Endothelial cell of umbilical vein (primary cell): ENCODE measurements at regions not wholly inside any gene's neighbourhood (a gene's known extent, or its start where the extent isn't known, plus 50 kb on each side); places are given as distances from the start of the nearest gene placed in this dataset.

Source experiments
- BruUV-seq: library from RNA; stranded (reverse); fragments of 400-500 nt; replicated peaks from 2 replicates; lab custom pipeline; 2021; lab: Mats Ljungman, UMichigan
- CTCF ChIA-PET: fragments of 300-600, 350-600 bp; sonication (Branson Sonifier 250); formaldehyde crosslinking; loops from one replicate; lab custom pipeline; 2021; ENCODE audit warnings: antibody characterized with exemption, inconsistent platforms; lab: Charles Lee
- POLR2A ChIA-PET: fragments of 300-600, 350-600 bp; sonication (Branson Sonifier 250); formaldehyde crosslinking; loops from one replicate; lab custom pipeline; 2021; ENCODE audit warnings: antibody characterized with exemption, inconsistent platforms; lab: Charles Lee
- DNase-seq: peaks from one replicate; pipeline ENCODE4 v3.0.0-alpha.2; 2011; ENCODE audit warnings: low read depth, low spot score
- FAIRE-seq: peaks from 2 replicates; lab custom pipeline; 2011; peaks lifted over from hg19 to GRCh38; lab: Jason Lieb, UNC
- H2AFZ ChIP-seq: 2 replicates; pipeline ENCODE4 v1.6.0; 2012; ENCODE audit warnings: low read depth, low read length, control low read depth, inconsistent platforms
- H3K27ac ChIP-seq: 2 replicates; pipeline ENCODE4 v1.5.1; 2011; ENCODE audit warnings: low read depth, mild to moderate bottlenecking, control low read depth, low read length, moderate library complexity; ENCODE audit not compliant: insufficient read depth
- H3K27me3 ChIP-seq, 2 experiments: 2 replicates each; pipeline versions ENCODE4 v1.6.0 to v1.6.1; 2011; ENCODE audit warnings: low read length in 2 of 2, mixed read lengths in 1 of 2; ENCODE audit not compliant: control insufficient read depth in 2 of 2, insufficient read depth in 2 of 2
- H3K36me3 ChIP-seq, 2 experiments: 2 replicates in 1 of 2; 3 replicates in 1 of 2; pipeline ENCODE4 v1.5.1; 2011; ENCODE audit warnings: low read length in 2 of 2, mild to moderate bottlenecking in 1 of 2, moderate library complexity in 1 of 2; ENCODE audit not compliant: control insufficient read depth in 2 of 2, insufficient read depth in 2 of 2; ENCODE audit errors: extremely low read depth in 1 of 2
- H3K4me1 ChIP-seq: 3 replicates; pipeline ENCODE4 v1.5.1; 2011; ENCODE audit warnings: mild to moderate bottlenecking, low read length; ENCODE audit not compliant: control insufficient read depth, insufficient read depth; ENCODE audit errors: extremely low read depth
- H3K4me2 ChIP-seq: 2 replicates; pipeline ENCODE4 v1.6.1; 2011; ENCODE audit warnings: low read length, control low read depth, mixed read lengths; ENCODE audit not compliant: insufficient read depth
- H3K4me3 ChIP-seq, 3 experiments: fragments of 200-600 bp in 1 of 3; sonication (generic), shearing (Covaris generic) in 1 of 3; replicated peaks in 1 of 3; 2 replicates each; pipeline ENCODE4 v1.5.1; 2011 to 2016; ENCODE audit warnings: control low read depth in 3 of 3, low read length in 3 of 3, mild to moderate bottlenecking in 2 of 3, inconsistent platforms in 1 of 3, low read depth in 1 of 3, moderate library complexity in 1 of 3; ENCODE audit not compliant: insufficient read depth in 1 of 3
- H3K79me2 ChIP-seq: 2 replicates; pipeline ENCODE4 v1.6.0; 2012; ENCODE audit warnings: low read length, inconsistent platforms; ENCODE audit not compliant: control insufficient read depth, insufficient read depth
- H3K9ac ChIP-seq: replicated peaks from 2 replicates; pipeline ENCODE3; 2011; ENCODE audit warnings: low read length, control low read depth; ENCODE audit not compliant: insufficient read depth; ENCODE audit errors: extremely low read depth
- H3K9me1 ChIP-seq: replicated peaks from 3 replicates; pipeline ENCODE4 v1.6.0; 2011; ENCODE audit warnings: mild to moderate bottlenecking, low read length; ENCODE audit not compliant: control insufficient read depth, insufficient read depth; ENCODE audit errors: extremely low read depth
- H3K9me3 ChIP-seq: replicated peaks from 2 replicates; pipeline ENCODE4 v1.5.1; 2012; ENCODE audit warnings: low read length, inconsistent platforms; ENCODE audit not compliant: control insufficient read depth, insufficient read depth
- H4K20me1 ChIP-seq: replicated peaks from 2 replicates; pipeline ENCODE3; 2011; ENCODE audit warnings: mild to moderate bottlenecking, low read length; ENCODE audit not compliant: control insufficient read depth, insufficient read depth; ENCODE audit errors: extremely low read depth
- EZH2 ChIP-seq: IDR thresholded peaks from 2 replicates; pipeline ENCODE4 v1.6.1; 2012; ENCODE audit warnings: borderline replicate concordance, low read depth, mild to moderate bottlenecking, moderate library complexity, low read length, inconsistent platforms; ENCODE audit not compliant: severe bottlenecking
- FOS ChIP-seq: IDR thresholded peaks from 2 replicates; pipeline ENCODE4 v1.6.1; 2011; ENCODE audit warnings: mild to moderate bottlenecking, low read length, moderate library complexity, borderline replicate concordance; ENCODE audit not compliant: insufficient read depth
- GATA2 ChIP-seq: IDR thresholded peaks from 2 replicates; pipeline ENCODE4 v1.7.0; 2011; ENCODE audit warnings: low read depth, mild to moderate bottlenecking, moderate library complexity, mixed read lengths, low read length; ENCODE audit not compliant: insufficient read length, insufficient read depth
- JUN ChIP-seq: IDR thresholded peaks from 2 replicates; pipeline ENCODE4 v1.6.1; 2011; ENCODE audit warnings: borderline replicate concordance, low read depth; ENCODE audit not compliant: insufficient read length, insufficient read depth
- MYC ChIP-seq: IDR thresholded peaks from one replicate; pipeline ENCODE4 v1.6.1; 2011; ENCODE audit warnings: mild to moderate bottlenecking, low read depth, low read length
- POLR2A ChIP-seq: IDR thresholded peaks from 2 replicates; pipeline ENCODE4 v1.6.1; 2012; ENCODE audit warnings: low read depth, mild to moderate bottlenecking, control low read depth, low read length
- POLR2AphosphoS5 ChIP-seq: IDR thresholded peaks from 2 replicates; pipeline ENCODE4 v1.6.1; 2012; ENCODE audit warnings: low read depth, mild to moderate bottlenecking, control low read depth, low read length, moderate library complexity; ENCODE audit not compliant: insufficient read depth
- dilution Hi-C: fragments of 300-500 bp; cut with MboI; formaldehyde crosslinking; loops from one replicate; pipeline ENCODE4 v1.15.0; 2019; ENCODE audit warnings: low sequenced_read_pairs; ENCODE audit not compliant: extremely low pct_ligation_motif_present
- intact Hi-C: fragments of 100-400 bp; cut with micrococcal nuclease; formaldehyde crosslinking; loops from one replicate; pipeline ENCODE4 v1.10.0; 2022
- TF ChIP-seq, protein P1 (sequence below), 2 donors: IDR thresholded peaks; 1 replicate in 1 of 2; 2 replicates in 1 of 2; pipeline ENCODE4 v1.5.1; 2011; ENCODE audit warnings: low read length in 2 of 2, mild to moderate bottlenecking in 2 of 2, moderate library complexity in 2 of 2, control low read depth in 1 of 2, inconsistent platforms in 1 of 2, low read depth in 1 of 2; ENCODE audit not compliant: insufficient read depth in 1 of 2; ENCODE audit errors: extremely low read depth in 1 of 2
- TF ChIP-seq, protein P2 (sequence below): IDR thresholded peaks from 2 replicates; pipeline ENCODE4 v1.6.1; 2011; ENCODE audit not compliant: insufficient read depth, insufficient read length

DNA sequence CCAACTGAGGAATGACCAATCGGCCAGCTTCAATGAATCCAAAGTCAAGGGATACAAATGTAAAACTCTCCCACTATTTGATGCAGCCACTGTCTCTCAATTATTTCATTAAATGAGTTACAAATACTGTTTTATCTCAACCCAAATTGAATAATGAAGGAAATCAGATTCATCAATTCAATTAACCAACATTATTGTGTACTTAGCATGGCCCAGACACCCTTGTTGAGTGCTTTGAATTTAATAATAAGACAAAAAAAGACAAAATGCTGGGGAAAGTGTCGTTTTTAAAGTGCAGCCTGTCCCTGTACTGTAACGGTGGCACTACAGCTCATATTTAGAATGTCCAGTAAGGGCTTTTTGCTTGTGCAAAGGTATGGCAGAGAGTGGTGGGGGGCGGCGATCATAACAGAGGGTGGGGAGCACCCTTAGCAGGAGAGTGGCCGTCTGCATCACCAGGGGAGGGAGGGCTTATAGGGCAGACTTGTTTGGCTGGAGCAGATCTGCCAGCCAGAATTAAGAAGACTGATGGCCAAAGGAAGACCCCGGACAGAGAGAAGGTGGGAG lies 123.8 kb upstream of the GALNT2 start:
- TF ChIP-seq, protein P1, sequence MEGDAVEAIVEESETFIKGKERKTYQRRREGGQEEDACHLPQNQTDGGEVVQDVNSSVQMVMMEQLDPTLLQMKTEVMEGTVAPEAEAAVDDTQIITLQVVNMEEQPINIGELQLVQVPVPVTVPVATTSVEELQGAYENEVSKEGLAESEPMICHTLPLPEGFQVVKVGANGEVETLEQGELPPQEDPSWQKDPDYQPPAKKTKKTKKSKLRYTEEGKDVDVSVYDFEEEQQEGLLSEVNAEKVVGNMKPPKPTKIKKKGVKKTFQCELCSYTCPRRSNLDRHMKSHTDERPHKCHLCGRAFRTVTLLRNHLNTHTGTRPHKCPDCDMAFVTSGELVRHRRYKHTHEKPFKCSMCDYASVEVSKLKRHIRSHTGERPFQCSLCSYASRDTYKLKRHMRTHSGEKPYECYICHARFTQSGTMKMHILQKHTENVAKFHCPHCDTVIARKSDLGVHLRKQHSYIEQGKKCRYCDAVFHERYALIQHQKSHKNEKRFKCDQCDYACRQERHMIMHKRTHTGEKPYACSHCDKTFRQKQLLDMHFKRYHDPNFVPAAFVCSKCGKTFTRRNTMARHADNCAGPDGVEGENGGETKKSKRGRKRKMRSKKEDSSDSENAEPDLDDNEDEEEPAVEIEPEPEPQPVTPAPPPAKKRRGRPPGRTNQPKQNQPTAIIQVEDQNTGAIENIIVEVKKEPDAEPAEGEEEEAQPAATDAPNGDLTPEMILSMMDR (IDR thresholded peaks at IDR 0.05; ENCODE audit: extremely low read depth in 1 of 2, insufficient read depth in 1 of 2, low read depth in 1 of 2, low read length in 2 of 2), result no peak
- H3K4me1 ChIP-seq, result no peaks in the 10 kb centered on the region
- no peaks in the 10 kb centered on the region for H3K79me2 ChIP-seq
- intact Hi-C loops, result no loop called here
- no peaks in the 10 kb centered on the region for H3K36me3 ChIP-seq
- POLR2A ChIA-PET, result no interaction called here
- no peak overlapping the region for H2AFZ ChIP-seq
- H3K9me3 ChIP-seq, result no peaks in the 10 kb centered on the region
- H3K9me1 ChIP-seq, result no peaks in the 10 kb centered on the region
- no peak for FAIRE-seq
- H3K9ac ChIP-seq, result no peak overlapping the region
- H3K27me3 ChIP-seq, result no peaks in the 10 kb centered on the region
- no peak for DNase-seq
- CTCF ChIA-PET, result no interaction called here
- H3K4me2 ChIP-seq, result no peak overlapping the region
- no peaks in the 10 kb centered on the region for H4K20me1 ChIP-seq
- no peak overlapping the region for H3K4me3 ChIP-seq
- dilution Hi-C loops, result no loop called here
- BruUV-seq, result no TSS peak
- no peak overlapping the region for H3K27ac ChIP-seq

DNA sequence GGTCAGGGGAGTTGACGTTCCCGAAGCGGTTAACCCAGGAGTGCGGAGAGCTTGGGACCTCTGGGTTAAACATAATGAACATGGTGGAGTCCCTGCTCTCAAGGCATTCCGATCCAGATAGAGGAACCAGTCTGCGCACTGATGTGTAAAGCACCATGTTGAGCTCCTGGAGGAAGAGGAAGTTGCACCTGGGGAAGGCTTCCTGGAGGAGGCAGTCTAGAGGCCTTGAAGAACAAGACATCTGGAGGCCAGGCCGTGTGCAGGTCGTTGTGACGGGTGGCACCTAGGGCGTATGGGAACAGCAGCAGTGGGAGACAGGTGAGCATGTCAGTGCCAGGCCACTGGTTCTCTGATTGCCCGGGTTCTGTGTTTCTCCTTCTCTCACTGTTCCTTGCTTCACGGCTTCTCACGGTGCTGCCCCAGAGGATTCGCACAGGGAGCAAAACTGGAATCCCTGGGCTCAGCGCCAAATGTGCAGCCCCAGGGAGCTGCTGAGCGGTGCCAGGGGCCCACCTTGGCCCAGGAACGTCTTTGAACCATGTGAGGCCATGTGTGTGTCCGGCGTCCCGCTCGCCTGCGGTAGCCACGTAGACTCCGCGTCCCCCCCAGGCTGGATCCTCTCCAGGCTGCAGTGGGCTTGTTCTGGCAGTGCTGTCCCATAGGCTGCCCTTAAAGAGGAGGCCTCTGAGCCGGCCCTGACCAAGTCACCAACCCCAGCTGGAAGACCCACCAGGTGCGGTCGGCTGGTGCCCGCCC lies 122.9 kb upstream of the GALNT2 start:
- no peak overlapping the region for H2AFZ ChIP-seq
- no peaks in the 10 kb centered on the region for H3K27me3 ChIP-seq
- no peak overlapping the region for H3K27ac ChIP-seq
- H4K20me1 ChIP-seq, result no peaks in the 10 kb centered on the region
- dilution Hi-C loops (no loop called here), intact Hi-C loops (no loop called here)
- ChIA-PET POLR2A (no interaction called here), CTCF (no interaction called here)
- no peaks in the 10 kb centered on the region for H3K9me3 ChIP-seq
- TF ChIP-seq, protein P1 (IDR thresholded peaks at IDR 0.05; ENCODE audit: extremely low read depth in 1 of 2, insufficient read depth in 1 of 2, low read depth in 1 of 2, low read length in 2 of 2), result no peak
- TF ChIP-seq EZH2 (no peak), JUN (no peak), FOS (no peak), POLR2AphosphoS5 (no peak), POLR2A (no peak), MYC (no peak), GATA2 (no peak)
- TF ChIP-seq, protein P2, sequence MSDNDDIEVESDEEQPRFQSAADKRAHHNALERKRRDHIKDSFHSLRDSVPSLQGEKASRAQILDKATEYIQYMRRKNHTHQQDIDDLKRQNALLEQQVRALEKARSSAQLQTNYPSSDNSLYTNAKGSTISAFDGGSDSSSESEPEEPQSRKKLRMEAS, result no peak
- DNase-seq (no peak), FAIRE-seq (no peak)
- BruUV-seq, result no TSS peak
- no peak overlapping the region for H3K4me3 ChIP-seq
- no peak overlapping the region for H3K9ac ChIP-seq
- no peaks in the 10 kb centered on the region for H3K9me1 ChIP-seq
- H3K4me2 ChIP-seq, result no peak overlapping the region
- H3K36me3 ChIP-seq, result no peaks in the 10 kb centered on the region
- H3K4me1 ChIP-seq, result no peaks in the 10 kb centered on the region
- H3K79me2 ChIP-seq, result no peaks in the 10 kb centered on the region
